Spleen (tissue), 7 donors: ENCODE measurements at regions not wholly inside any gene's neighbourhood (a gene's known extent, or its start where the extent isn't known, plus 50 kb on each side); places are given as distances from the start of the nearest gene placed in this dataset.

Experiments
- POLR2A ChIP-seq, 3 donors: fragments of 450-650 bp; IDR thresholded peaks; one replicate each; pipeline ENCODE4 v1.5.1; 2017; ENCODE audit warnings: antibody characterized with exemption in 3 of 3, mild to moderate bottlenecking in 1 of 3
- POLR2AphosphoS5 ChIP-seq, 3 donors: sonication (generic); formaldehyde crosslinking; IDR thresholded peaks; one replicate each; pipeline ENCODE4 v1.5.1; 2017; ENCODE audit warnings: antibody characterized with exemption in 3 of 3
- TF ChIP-seq, protein P1 (sequence below), 11 experiments: fragments of 200-600 bp in 7 of 11; fragments of 450-650 bp in 4 of 11; sonication (generic) in 4 of 11; IDR thresholded peaks in 8 of 11; conservative IDR thresholded peaks in 3 of 11; 1 replicate in 7 of 11; 2 replicates in 4 of 11; pipeline versions ENCODE4 v1.4.0 to v1.8.0; 2016 to 2021; ENCODE audit warnings: antibody characterized with exemption in 11 of 11, inconsistent platforms in 4 of 11, mild to moderate bottlenecking in 1 of 11
- donor health status: DM: no; HTN: no; CAD: no; lungs with moderate emphysema.
- donor health status: DM: no; HTN: no; CAD: no.
- donor health status: DM: no; HTN: no; CAD: no.

DNA sequence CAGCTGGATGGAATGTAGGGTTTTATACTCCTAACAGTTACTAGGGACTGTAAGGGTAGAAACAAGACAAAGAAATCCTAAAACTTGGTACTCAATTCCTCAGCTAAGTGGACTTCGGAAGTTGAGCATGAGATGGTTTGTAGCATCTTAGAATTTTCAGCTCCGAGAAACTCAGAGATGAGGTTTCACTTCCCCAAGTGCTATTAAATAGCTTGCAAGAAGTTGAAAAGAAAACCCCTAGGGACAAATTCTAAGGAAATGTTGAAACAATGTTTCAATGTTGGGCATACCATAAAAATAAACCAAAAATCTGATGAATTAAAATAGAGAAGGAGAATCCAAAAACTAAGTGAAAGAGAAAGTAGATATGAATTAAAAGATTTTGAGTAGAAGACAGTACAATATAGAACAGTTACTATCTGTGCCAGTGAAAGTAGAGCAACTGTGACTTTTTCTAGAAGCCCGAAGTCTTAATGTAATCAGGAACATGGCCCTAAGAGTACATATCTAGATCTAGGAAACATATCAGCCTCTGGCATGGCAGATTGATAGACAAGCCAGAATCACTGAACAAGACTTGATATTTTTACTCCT, 308.6 kb upstream of the RGMB start:
- TF ChIP-seq, protein P1, sequence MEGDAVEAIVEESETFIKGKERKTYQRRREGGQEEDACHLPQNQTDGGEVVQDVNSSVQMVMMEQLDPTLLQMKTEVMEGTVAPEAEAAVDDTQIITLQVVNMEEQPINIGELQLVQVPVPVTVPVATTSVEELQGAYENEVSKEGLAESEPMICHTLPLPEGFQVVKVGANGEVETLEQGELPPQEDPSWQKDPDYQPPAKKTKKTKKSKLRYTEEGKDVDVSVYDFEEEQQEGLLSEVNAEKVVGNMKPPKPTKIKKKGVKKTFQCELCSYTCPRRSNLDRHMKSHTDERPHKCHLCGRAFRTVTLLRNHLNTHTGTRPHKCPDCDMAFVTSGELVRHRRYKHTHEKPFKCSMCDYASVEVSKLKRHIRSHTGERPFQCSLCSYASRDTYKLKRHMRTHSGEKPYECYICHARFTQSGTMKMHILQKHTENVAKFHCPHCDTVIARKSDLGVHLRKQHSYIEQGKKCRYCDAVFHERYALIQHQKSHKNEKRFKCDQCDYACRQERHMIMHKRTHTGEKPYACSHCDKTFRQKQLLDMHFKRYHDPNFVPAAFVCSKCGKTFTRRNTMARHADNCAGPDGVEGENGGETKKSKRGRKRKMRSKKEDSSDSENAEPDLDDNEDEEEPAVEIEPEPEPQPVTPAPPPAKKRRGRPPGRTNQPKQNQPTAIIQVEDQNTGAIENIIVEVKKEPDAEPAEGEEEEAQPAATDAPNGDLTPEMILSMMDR (IDR thresholded peaks at IDR 0.05 in 8 of 11, conservative IDR thresholded peaks at IDR 0.05 in 3 of 11), result no peak
- TF ChIP-seq POLR2A (IDR thresholded peaks at IDR 0.05), result no peak
- no peak for TF ChIP-seq POLR2AphosphoS5 (IDR thresholded peaks at IDR 0.05)
